Uterus (tissue), 3 donors: ENCODE measurements at regions not wholly inside any gene's neighbourhood (a gene's known extent, or its start where the extent isn't known, plus 50 kb on each side); places are given as distances from the start of the nearest gene placed in this dataset.

Source experiments
- DNase-seq, 2 donors: peaks; one replicate each; pipeline ENCODE4 v3.0.0-alpha.2; 2019 to 2020
- H3K27ac ChIP-seq, 2 donors: fragments of 200-600 bp; sonication (generic); 1 replicate in 1 of 2; 2 replicates in 1 of 2; pipeline ENCODE4 v1.5.1; 2016 to 2018
- H3K27me3 ChIP-seq, 2 donors: fragments of 200-600 bp; sonication (generic); one replicate each; pipeline ENCODE4 v1.5.1; 2018 to 2019; ENCODE audit warnings: control low read depth in 1 of 2
- H3K36me3 ChIP-seq, 2 donors: fragments of 200-600 bp; sonication (generic); one replicate each; pipeline ENCODE4 v1.5.1; 2019; ENCODE audit warnings: control low read depth in 1 of 2
- H3K4me1 ChIP-seq, 2 donors: fragments of 200-600 bp; sonication (generic); one replicate each; pipeline ENCODE4 v1.5.1; 2018 to 2019; ENCODE audit warnings: control low read depth in 1 of 2
- H3K4me3 ChIP-seq, 2 donors: fragments of 200-600 bp; sonication (generic); 1 replicate in 1 of 2; 2 replicates in 1 of 2; pipeline ENCODE4 v1.5.1; 2018 to 2019; ENCODE audit warnings: mild to moderate bottlenecking in 1 of 2
- H3K9me3 ChIP-seq, 2 donors: fragments of 200-600 bp; sonication (generic); one replicate each; pipeline ENCODE4 v1.5.1; 2019; ENCODE audit warnings: control low read depth in 1 of 2
- CTCF ChIP-seq, 4 experiments: fragments of 200-600 bp in 2 of 4; fragments of 450-650 bp in 2 of 4; sonication (generic) in 2 of 4; IDR thresholded peaks; one replicate each; pipeline ENCODE4 v1.5.1; 2016 to 2019; ENCODE audit warnings: antibody characterized with exemption in 4 of 4, mild to moderate bottlenecking in 2 of 4, moderate library complexity in 1 of 4
- POLR2A ChIP-seq, 2 donors: fragments of 450-650 bp; IDR thresholded peaks; one replicate each; pipeline ENCODE4 v1.6.1; 2016; ENCODE audit warnings: antibody characterized with exemption in 2 of 2, mild to moderate bottlenecking in 1 of 2, moderate library complexity in 1 of 2
- intact Hi-C: fragments of 100-400 bp; cut with DNase I; formaldehyde crosslinking; loops from one replicate; pipeline ENCODE4 v1.15.1; 2023; ENCODE audit warnings: low total_unique reads
- donor health status: DM: yes; HTN: yes; CAD: no.

- Histone ChIP-seq H3K9me3 (no peaks in the 10 kb centered on the region), H3K27me3 (no peaks in the 10 kb centered on the region), H3K36me3 (no peaks in the 10 kb centered on the region), H3K27ac (no peak overlapping the region), H3K4me1 (no peaks in the 10 kb centered on the region), H3K4me3 (no peak overlapping the region)
- DNase-seq: no peak
- intact Hi-C loops: no loop called here
- TF ChIP-seq CTCF (IDR thresholded peaks at IDR 0.05) (no peak), POLR2A (IDR thresholded peaks at IDR 0.05) (no peak)
These were observed 97.9 kb upstream of the RTL6 start for GRCh38 chr22:44595841-44596341.

- Histone ChIP-seq H3K4me1 (no peaks in the 10 kb centered on the region), H3K36me3 (no peaks in the 10 kb centered on the region), H3K4me3 (no peak overlapping the region), H3K27ac (no peak overlapping the region), H3K9me3 (no peaks in the 10 kb centered on the region), H3K27me3 (no peaks in the 10 kb centered on the region)
- intact Hi-C loops: no loop called here
- no peak for TF ChIP-seq POLR2A (IDR thresholded peaks at IDR 0.05)
- TF ChIP-seq CTCF (IDR thresholded peaks at IDR 0.05): no peak
- no peak for DNase-seq
These were observed 96.9 kb upstream of the RTL6 start for GRCh38 chr22:44594951-44595350.

GRCh38 chr22:44592824-44593148, 94.8 kb upstream of the RTL6 start:
- intact Hi-C loops: no loop called here
- TF ChIP-seq POLR2A (IDR thresholded peaks at IDR 0.05) (no peak), CTCF (IDR thresholded peaks at IDR 0.05) (no peak)
- H3K4me1 ChIP-seq: no peaks in the 10 kb centered on the region
- H3K36me3 ChIP-seq: no peaks in the 10 kb centered on the region
- no peak overlapping the region for H3K4me3 ChIP-seq
- H3K9me3 ChIP-seq: no peaks in the 10 kb centered on the region
- no peak for DNase-seq
- H3K27me3 ChIP-seq: no peaks in the 10 kb centered on the region
- no peak overlapping the region for H3K27ac ChIP-seq

- H3K4me1 ChIP-seq: no peaks in the 10 kb centered on the region
- no peaks in the 10 kb centered on the region for H3K36me3 ChIP-seq
- no peak for DNase-seq
- intact Hi-C loops: no loop called here
- H3K27me3 ChIP-seq: no peaks in the 10 kb centered on the region
- H3K9me3 ChIP-seq: no peaks in the 10 kb centered on the region
- H3K4me3 ChIP-seq: no peak overlapping the region
- TF ChIP-seq CTCF (IDR thresholded peaks at IDR 0.05): no peak
- TF ChIP-seq POLR2A (IDR thresholded peaks at IDR 0.05): no peak
- H3K27ac ChIP-seq: no peak overlapping the region
These were observed 94.2 kb upstream of the RTL6 start for GRCh38 chr22:44592126-44592823.

GRCh38 chr22:44591146-44591790, 93.2 kb upstream of the RTL6 start:
- DNase-seq: no peak
- H3K9me3 ChIP-seq: no peaks in the 10 kb centered on the region
- intact Hi-C loops: no loop called here
- TF ChIP-seq POLR2A (IDR thresholded peaks at IDR 0.05) (no peak), CTCF (IDR thresholded peaks at IDR 0.05) (no peak)
- H3K4me1 ChIP-seq: no peaks in the 10 kb centered on the region
- no peak overlapping the region for H3K4me3 ChIP-seq
- no peaks in the 10 kb centered on the region for H3K27me3 ChIP-seq
- H3K27ac ChIP-seq: no peak overlapping the region
- no peaks in the 10 kb centered on the region for H3K36me3 ChIP-seq
